H1 (cell line): ENCODE measurements at regions not wholly inside any gene's neighbourhood (a gene's known extent, or its start where the extent isn't known, plus 50 kb on each side); places are given as distances from the start of the nearest gene placed in this dataset.

ENCODE experiments used
- CTCF ChIA-PET: fragments of 300-600 bp; sonication (Branson Sonifier 250); formaldehyde crosslinking; loops from one replicate; lab custom pipeline; 2021; ENCODE audit not compliant: partially characterized antibody; lab: Charles Lee
- POLR2A ChIA-PET: fragments of 300-600 bp; sonication (Branson Sonifier 250); formaldehyde crosslinking; loops from one replicate; lab custom pipeline; 2021; ENCODE audit warnings: inconsistent platforms; ENCODE audit not compliant: partially characterized antibody; lab: Charles Lee
- DNase-seq, 2 experiments: peaks; one replicate each; pipeline versions ENCODE4 v3.0.0 to v3.0.0-alpha.2; 2010 to 2022; ENCODE audit warnings: low spot score in 2 of 2, low read depth in 1 of 2, mixed read lengths in 1 of 2
- FAIRE-seq: peaks from 2 replicates; lab custom pipeline; 2011; peaks lifted over from hg19 to GRCh38; lab: Jason Lieb, UNC
- H2AFZ ChIP-seq: 2 replicates; pipeline ENCODE4 v1.8.1; 2012; ENCODE audit warnings: low read length, inconsistent platforms
- H2AK5ac ChIP-seq: 2 replicates; pipeline ENCODE4 v1.6.1; 2013; ENCODE audit warnings: low read depth, low read length
- H2BK120ac ChIP-seq: replicated peaks from 2 replicates; pipeline ENCODE3; 2013; ENCODE audit warnings: low read depth, low read length, inconsistent platforms
- H2BK12ac ChIP-seq: 2 replicates; pipeline ENCODE4 v1.6.1; 2013; ENCODE audit warnings: low read depth, low read length
- H2BK15ac ChIP-seq: 2 replicates; pipeline ENCODE4 v1.6.1; 2013; ENCODE audit warnings: low read length
- H2BK20ac ChIP-seq: 2 replicates; pipeline ENCODE4 v1.6.1; 2013; ENCODE audit warnings: low read length
- H2BK5ac ChIP-seq: 2 replicates; pipeline ENCODE4 v1.6.1; 2013; ENCODE audit warnings: low read depth, low read length
- H3K14ac ChIP-seq: 2 replicates; pipeline ENCODE4 v1.6.1; 2013; ENCODE audit warnings: inconsistent platforms; ENCODE audit not compliant: insufficient read length
- H3K18ac ChIP-seq: 2 replicates; pipeline ENCODE4 v1.6.1; 2013; ENCODE audit warnings: low read length; ENCODE audit errors: extremely low read depth
- H3K23ac ChIP-seq: 2 replicates; pipeline ENCODE4 v1.6.1; 2013; ENCODE audit warnings: inconsistent platforms; ENCODE audit not compliant: insufficient read length
- H3K23me2 ChIP-seq: 2 replicates; pipeline ENCODE4 v1.6.1; 2013; ENCODE audit warnings: low read depth, low read length
- H3K27ac ChIP-seq: 2 replicates; pipeline ENCODE4 v1.6.1; 2011; ENCODE audit warnings: low read depth, low read length, inconsistent platforms
- H3K27me3 ChIP-seq, 4 experiments: replicated peaks in 1 of 4; 1 replicate in 1 of 4; 2 replicates in 3 of 4; pipeline versions ENCODE4 v1.6.1 to v1.8.1; 2011 to 2013; ENCODE audit warnings: low read length in 3 of 4, mild to moderate bottlenecking in 3 of 4, inconsistent platforms in 2 of 4, mixed read lengths in 2 of 4, moderate library complexity in 1 of 4; ENCODE audit not compliant: control insufficient read depth in 3 of 4, insufficient read depth in 3 of 4; ENCODE audit errors: extremely low read depth in 1 of 4
- H3K36me3 ChIP-seq, 4 experiments: 2 replicates each; pipeline versions ENCODE4 v1.6.1 to v1.8.1; 2011 to 2013; ENCODE audit warnings: mild to moderate bottlenecking in 4 of 4, low read length in 3 of 4, moderate library complexity in 2 of 4, control low read depth in 1 of 4, inconsistent platforms in 1 of 4; ENCODE audit not compliant: insufficient read depth in 4 of 4, control insufficient read depth in 2 of 4
- H3K4ac ChIP-seq: replicated peaks from 2 replicates; pipeline ENCODE3; 2013; ENCODE audit warnings: low read length, low read depth, mixed read lengths, inconsistent platforms; ENCODE audit not compliant: insufficient read length
- H3K4me1 ChIP-seq, 4 experiments: replicated peaks in 1 of 4; 1 replicate in 1 of 4; 2 replicates in 3 of 4; pipeline versions ENCODE4 v1.6.1 to v1.8.1; 2011 to 2013; ENCODE audit warnings: low read length in 3 of 4, inconsistent platforms in 2 of 4, mixed read lengths in 1 of 4; ENCODE audit not compliant: insufficient read depth in 4 of 4, control insufficient read depth in 3 of 4
- H3K4me2 ChIP-seq, 2 experiments: 2 replicates each; pipeline versions ENCODE4 v1.6.1 to v1.8.1; 2011 to 2013; ENCODE audit warnings: low read depth in 2 of 2, low read length in 2 of 2, control low read depth in 1 of 2, inconsistent platforms in 1 of 2, mild to moderate bottlenecking in 1 of 2; ENCODE audit not compliant: insufficient read depth in 1 of 2
- H3K4me3 ChIP-seq, 4 experiments: fragments of 200-600, 300-600 bp in 1 of 4; sonication (generic), shearing (Covaris generic), sonication (Bioruptor Twin) in 1 of 4; 2 replicates each; pipeline versions ENCODE4 v1.5.1 to v1.8.1; 2011 to 2016; ENCODE audit warnings: low read length in 4 of 4, low read depth in 3 of 4, control low read depth in 2 of 4, inconsistent platforms in 2 of 4, mild to moderate bottlenecking in 2 of 4, mixed read lengths in 1 of 4, moderate library complexity in 1 of 4; ENCODE audit not compliant: insufficient read depth in 2 of 4; ENCODE audit errors: extremely low read depth in 1 of 4
- H3K56ac ChIP-seq: replicated peaks from 2 replicates; pipeline ENCODE3; 2013; ENCODE audit warnings: low read depth, mild to moderate bottlenecking, mixed read lengths, low read length, inconsistent platforms; ENCODE audit not compliant: insufficient read length
- H3K79me1 ChIP-seq: 2 replicates; pipeline ENCODE4 v1.6.1; 2013; ENCODE audit warnings: low read depth, low read length, control low read depth
- H3K79me2 ChIP-seq, 2 experiments: 2 replicates each; pipeline versions ENCODE4 v1.6.1 to v1.8.1; 2012 to 2013; ENCODE audit warnings: low read length in 2 of 2, mild to moderate bottlenecking in 2 of 2, inconsistent platforms in 1 of 2; ENCODE audit not compliant: insufficient read depth in 2 of 2, control insufficient read depth in 1 of 2
- H3K9ac ChIP-seq, 4 experiments: replicated peaks in 1 of 4; 1 replicate in 1 of 4; 2 replicates in 3 of 4; pipeline versions ENCODE4 v1.6.1 to v1.8.1; 2011 to 2013; ENCODE audit warnings: low read depth in 3 of 4, low read length in 3 of 4, control low read depth in 2 of 4, mild to moderate bottlenecking in 2 of 4, moderate library complexity in 2 of 4, inconsistent platforms in 1 of 4; ENCODE audit errors: extremely low read depth in 1 of 4
- H3K9me3 ChIP-seq, 2 experiments: 2 replicates each; pipeline versions ENCODE4 v1.6.1 to v1.8.1; 2012 to 2013; ENCODE audit warnings: mild to moderate bottlenecking in 2 of 2, moderate library complexity in 2 of 2, control low read depth in 1 of 2, inconsistent platforms in 1 of 2, low read depth in 1 of 2, low read length in 1 of 2, mixed read lengths in 1 of 2; ENCODE audit not compliant: insufficient read depth in 2 of 2
- H4K20me1 ChIP-seq, 2 experiments: replicated peaks in 1 of 2; 2 replicates each; pipeline versions ENCODE3 to v1.8.1; 2011 to 2013; ENCODE audit warnings: inconsistent platforms in 2 of 2, low read length in 2 of 2, mild to moderate bottlenecking in 1 of 2; ENCODE audit not compliant: insufficient read depth in 2 of 2, control insufficient read depth in 1 of 2
- H4K5ac ChIP-seq: 2 replicates; pipeline ENCODE4 v1.6.1; 2013; ENCODE audit warnings: low read length, low read depth, mixed read lengths, inconsistent platforms; ENCODE audit not compliant: insufficient read length
- H4K8ac ChIP-seq: 2 replicates; pipeline ENCODE4 v1.8.0; 2013; ENCODE audit warnings: mild to moderate bottlenecking, moderate library complexity, low read length, inconsistent platforms; ENCODE audit not compliant: insufficient read depth; ENCODE audit errors: extremely low read depth
- H4K91ac ChIP-seq: replicated peaks from 2 replicates; pipeline ENCODE3; 2013; ENCODE audit warnings: low read length, mixed read lengths, inconsistent platforms; ENCODE audit not compliant: insufficient read length
- SRF ChIP-seq: IDR thresholded peaks from 2 replicates; pipeline ENCODE4 v1.6.1; 2011; ENCODE audit warnings: mild to moderate bottlenecking, low read depth, low read length, moderate library complexity
- WGBS, 2 experiments: shearing (Covaris generic) in 1 of 2; methylation state at CpG; one replicate each; pipeline versions ENCODE4 v1.1.6 to v1.1.7; 2013 to 2015; ENCODE audit warnings: low lambda C conversion rate in 2 of 2, mixed read lengths in 2 of 2, inconsistent platforms in 1 of 2, low coverage in 1 of 2, missing lambda C conversion rate in 1 of 2; ENCODE audit not compliant: insufficient replicate concordance in 2 of 2, insufficient coverage in 1 of 2, insufficient read length in 1 of 2; ENCODE audit errors: extremely low coverage in 1 of 2, missing lambda C conversion rate in 1 of 2; 5-methylcytosine and 5-hydroxymethylcytosine counted together

- FAIRE-seq, result no peak
- H3K27me3 ChIP-seq, result peaks cover 12 to 42% (median 35%) of the 10 kb centered on the region in 4 experiments
These were observed 153.4 kb upstream of the CADM1 start for GRCh38 chr11:115657586-115657985.

More at GRCh38 chr11:115657586-115657985, 153.4 kb upstream of the CADM1 start:
- no peaks in the 10 kb centered on the region for H3K79me2 ChIP-seq
- H2BK15ac ChIP-seq, result no peak overlapping the region
- H4K91ac ChIP-seq, result no peak overlapping the region
- ChIA-PET CTCF (interaction anchor here (1.0 to 7.9 kb wide), 2 partner anchors 21 to 50 kb away, joined by 3 to 35 read pairs; no protein-coding TSS in a partner anchor), POLR2A (no interaction called here)
- 88% methylated on average over 4 of the region's 4 CpGs; no CpG with 5 or more reads in 1 of the 2 experiments for WGBS, 2 experiments
- no peak overlapping the region for H2BK5ac ChIP-seq
- H3K4me3 ChIP-seq, result no peak overlapping the region
- peaks cover 16% of the 10 kb centered on the region; the same call in 1 of the 2 replicates for H3K23me2 ChIP-seq
- H2AK5ac ChIP-seq, result no peak overlapping the region
- H3K56ac ChIP-seq, result no peak overlapping the region
- no peaks in the 10 kb centered on the region for H3K36me3 ChIP-seq
- H2BK20ac ChIP-seq, result no peak overlapping the region
- no peak overlapping the region for H2BK120ac ChIP-seq
- no peak overlapping the region for H3K9ac ChIP-seq
- no peak overlapping the region for H3K18ac ChIP-seq
- H2AFZ ChIP-seq, result no peak overlapping the region
- H3K4ac ChIP-seq, result no peak overlapping the region
- no peak overlapping the region for H4K8ac ChIP-seq
- no peak for DNase-seq
- no peaks in the 10 kb centered on the region for H3K79me1 ChIP-seq
- peaks cover 0 to 9% (median 5%) of the 10 kb centered on the region in 4 experiments; a peak in 6 of 7 replicates for H3K4me1 ChIP-seq
- H3K4me2 ChIP-seq, result no peak overlapping the region
- H4K20me1 ChIP-seq, result no peaks in the 10 kb centered on the region
- H3K9me3 ChIP-seq, result no peaks in the 10 kb centered on the region
- no peak overlapping the region for H4K5ac ChIP-seq
- no peak overlapping the region for H3K23ac ChIP-seq
- no peak overlapping the region for H3K14ac ChIP-seq
- H2BK12ac ChIP-seq, result no peak overlapping the region
- no peak for TF ChIP-seq SRF
- TF ChIP-seq, all 59 proteins: peak for 0
- no peak overlapping the region for H3K27ac ChIP-seq
